ENCODE measurements at regions not wholly inside any gene's neighbourhood (a gene's known extent, or its start where the extent isn't known, plus 50 kb on each side); places are given as distances from the start of the nearest gene placed in this dataset.
"Not testable (repeated sequence)": the region's sequence is repeated elsewhere in the genome, so short reads cannot be mapped to it uniquely, and the experiment has no call there.

GRCh38 chr4:164676152-164676551 is 77.8 kb upstream of the SMIM31 start:
- DNase-seq (ENCODE audit: low read depth in 2 of 2): not testable (repeated sequence)

- DNase-seq (ENCODE audit: low read depth in 2 of 2): no peak
These were observed 70.9 kb upstream of the SMIM31 start for GRCh38 chr4:164683040-164683439.

- DNase-seq (ENCODE audit: low read depth in 2 of 2): no peak
These were observed 58.3 kb upstream of the SMIM31 start for GRCh38 chr4:164695650-164696049.

- DNase-seq (ENCODE audit: low read depth in 2 of 2): no peak
These were observed 53.5 kb upstream of the SMIM31 start for GRCh38 chr4:164700471-164700870.

GRCh38 chr4:164701665-164702064 is 52.3 kb upstream of the SMIM31 start:
- DNase-seq (ENCODE audit: low read depth in 2 of 2): no peak

All from lung microvascular endothelial cell (primary cell).